ENCODE measurements at regions not wholly inside any gene's neighbourhood (a gene's known extent, or its start where the extent isn't known, plus 50 kb on each side); places are given as distances from the start of the nearest gene placed in this dataset.

GRCh38 chr7:85564861-85565260 lies 378.0 kb upstream of the SEMA3D start:
- Histone ChIP-seq H3K27ac (ENCODE audit: low read depth, low read length, poor library complexity, severe bottlenecking) (no peak overlapping the region), H3K79me2 (ENCODE audit: insufficient read depth, low read length) (no peaks in the 10 kb centered on the region), H4K20me1 (ENCODE audit: insufficient read depth, low read length) (no peaks in the 10 kb centered on the region), H3K9me2 (ENCODE audit: low read depth, low read length) (peaks cover 3% of the 10 kb centered on the region; the same call in 1 of the 2 replicates), H3K4me1 (ENCODE audit: insufficient read depth, low read length, severe bottlenecking) (peaks cover 8% of the 10 kb centered on the region), H3K27me3 (ENCODE audit: insufficient read depth, low read length) (no peaks in the 10 kb centered on the region), H3K4me3 (ENCODE audit: low read depth, low read length, poor library complexity, severe bottlenecking) (no peak overlapping the region), H3K4me2 (ENCODE audit: low read length) (no peak overlapping the region), H3K9me3 (ENCODE audit: low read length) (no peaks in the 10 kb centered on the region), H3K36me3 (ENCODE audit: insufficient read depth, low read length) (no peaks in the 10 kb centered on the region), H3F3A (ENCODE audit: insufficient read depth, low read length) (no peaks in the 10 kb centered on the region), H3K9ac (ENCODE audit: low read length) (no peak overlapping the region), H2AFZ (ENCODE audit: low read length) (no peak overlapping the region)
- TF ChIP-seq EZH2 (IDR thresholded peaks at IDR 0.05; ENCODE audit: borderline replicate concordance, low read length) (no peak), CTCF (IDR thresholded peaks at IDR 0.05; ENCODE audit: low read length) (no peak)

GRCh38 chr7:85561706-85562105 lies 374.9 kb upstream of the SEMA3D start:
- Histone ChIP-seq H3K4me2 (ENCODE audit: low read length) (no peak overlapping the region), H3K9me3 (ENCODE audit: low read length) (no peaks in the 10 kb centered on the region), H3K9ac (ENCODE audit: low read length) (no peak overlapping the region), H3K27ac (ENCODE audit: low read depth, low read length, poor library complexity, severe bottlenecking) (no peak overlapping the region), H3K4me1 (ENCODE audit: insufficient read depth, low read length, severe bottlenecking) (no peaks in the 10 kb centered on the region), H3K9me2 (ENCODE audit: low read depth, low read length) (no peaks in the 10 kb centered on the region), H3K4me3 (ENCODE audit: low read depth, low read length, poor library complexity, severe bottlenecking) (no peak overlapping the region), H3K36me3 (ENCODE audit: insufficient read depth, low read length) (no peaks in the 10 kb centered on the region), H3K27me3 (ENCODE audit: insufficient read depth, low read length) (no peaks in the 10 kb centered on the region), H3F3A (ENCODE audit: insufficient read depth, low read length) (no peaks in the 10 kb centered on the region), H4K20me1 (ENCODE audit: insufficient read depth, low read length) (no peaks in the 10 kb centered on the region), H3K79me2 (ENCODE audit: insufficient read depth, low read length) (no peaks in the 10 kb centered on the region), H2AFZ (ENCODE audit: low read length) (no peak overlapping the region)
- TF ChIP-seq CTCF (IDR thresholded peaks at IDR 0.05; ENCODE audit: low read length) (no peak), EZH2 (IDR thresholded peaks at IDR 0.05; ENCODE audit: borderline replicate concordance, low read length) (no peak)

GRCh38 chr7:85554236-85555178 lies 367.7 kb upstream of the SEMA3D start:
- TF ChIP-seq CTCF (IDR thresholded peaks at IDR 0.05; ENCODE audit: low read length) (peak; percentile 89), EZH2 (IDR thresholded peaks at IDR 0.05; ENCODE audit: borderline replicate concordance, low read length) (no peak)
- H3K36me3 ChIP-seq (ENCODE audit: insufficient read depth, low read length), result no peaks in the 10 kb centered on the region
- no peak overlapping the region for H2AFZ ChIP-seq (ENCODE audit: low read length)
- no peak overlapping the region for H3K4me3 ChIP-seq (ENCODE audit: low read depth, low read length, poor library complexity, severe bottlenecking)
- no peaks in the 10 kb centered on the region for H3K27me3 ChIP-seq (ENCODE audit: insufficient read depth, low read length)
- no peaks in the 10 kb centered on the region for H3K79me2 ChIP-seq (ENCODE audit: insufficient read depth, low read length)
- no peak overlapping the region for H3K4me2 ChIP-seq (ENCODE audit: low read length)
- no peaks in the 10 kb centered on the region for H3F3A ChIP-seq (ENCODE audit: insufficient read depth, low read length)
- no peaks in the 10 kb centered on the region for H3K9me2 ChIP-seq (ENCODE audit: low read depth, low read length)
- no peaks in the 10 kb centered on the region for H3K4me1 ChIP-seq (ENCODE audit: insufficient read depth, low read length, severe bottlenecking)
- H3K9me3 ChIP-seq (ENCODE audit: low read length), result no peaks in the 10 kb centered on the region
- H3K9ac ChIP-seq (ENCODE audit: low read length), result no peak overlapping the region
- no peak overlapping the region for H3K27ac ChIP-seq (ENCODE audit: low read depth, low read length, poor library complexity, severe bottlenecking)
- no peaks in the 10 kb centered on the region for H4K20me1 ChIP-seq (ENCODE audit: insufficient read depth, low read length)

Measured in OCI-LY1 (cell line).